Spleen (tissue), 7 donors: ENCODE measurements at regions not wholly inside any gene's neighbourhood (a gene's known extent, or its start where the extent isn't known, plus 50 kb on each side); places are given as distances from the start of the nearest gene placed in this dataset.

ENCODE experiments used
- CTCF ChIP-seq, 11 experiments: fragments of 200-600 bp in 7 of 11; fragments of 450-650 bp in 4 of 11; sonication (generic) in 4 of 11; IDR thresholded peaks in 8 of 11; conservative IDR thresholded peaks in 3 of 11; 1 replicate in 7 of 11; 2 replicates in 4 of 11; pipeline versions ENCODE4 v1.4.0 to v1.8.0; 2016 to 2021; ENCODE audit warnings: antibody characterized with exemption in 11 of 11, inconsistent platforms in 4 of 11, mild to moderate bottlenecking in 1 of 11
- POLR2A ChIP-seq, 3 donors: fragments of 450-650 bp; IDR thresholded peaks; one replicate each; pipeline ENCODE4 v1.5.1; 2017; ENCODE audit warnings: antibody characterized with exemption in 3 of 3, mild to moderate bottlenecking in 1 of 3
- donor health status: DM: no; HTN: no; CAD: no; lungs with moderate emphysema.
- donor health status: DM: no; HTN: no; CAD: no.
- donor health status: DM: no; HTN: no; CAD: no.

- TF ChIP-seq CTCF (IDR thresholded peaks at IDR 0.05 in 8 of 11, conservative IDR thresholded peaks at IDR 0.05 in 3 of 11) (no peak), POLR2A (IDR thresholded peaks at IDR 0.05) (no peak)
Observed at GRCh38 chr18:1668279-1668678, 763.6 kb downstream of the ADCYAP1 start.
